Adrenal gland (tissue), 9 donors: ENCODE measurements at regions not wholly inside any gene's neighbourhood (a gene's known extent, or its start where the extent isn't known, plus 50 kb on each side); places are given as distances from the start of the nearest gene placed in this dataset.

Source experiments
- DNase-seq, 7 donors: peaks; one replicate each; pipeline ENCODE4 v3.0.0-alpha.2; 2019 to 2020
- H3K27ac ChIP-seq, 5 donors: fragments of 200-600 bp; sonication (generic) in 4 of 5; 1 replicate in 3 of 5; 2 replicates in 2 of 5; pipeline versions ENCODE4 v1.5.1 to v1.8.0; 2016 to 2020; ENCODE audit warnings: mild to moderate bottlenecking in 1 of 5
- H3K27me3 ChIP-seq: fragments of 200-600 bp; 2 replicates; pipeline ENCODE4 v1.8.0; 2021
- H3K36me3 ChIP-seq, 2 donors: fragments of 200-600 bp; replicated peaks in 1 of 2; 1 replicate in 1 of 2; 2 replicates in 1 of 2; pipeline versions ENCODE4 v1.5.1 to v1.8.0; 2018 to 2022
- H3K4me1 ChIP-seq, 2 donors: fragments of 200-600 bp; replicated peaks in 1 of 2; 1 replicate in 1 of 2; 2 replicates in 1 of 2; pipeline versions ENCODE4 v1.5.1 to v1.8.0; 2018 to 2021
- H3K4me3 ChIP-seq, 4 donors: fragments of 200-600 bp; sonication (generic) in 3 of 4; one replicate each; pipeline ENCODE4 v1.5.1; 2016 to 2018
- H3K9me3 ChIP-seq, 3 donors: fragments of 200-600 bp; sonication (generic) in 1 of 3; replicated peaks in 1 of 3; 1 replicate in 2 of 3; 2 replicates in 1 of 3; pipeline versions ENCODE4 v1.5.1 to v1.8.0; 2016 to 2021
- POLR2A ChIP-seq, 2 donors: fragments of 450-650 bp; IDR thresholded peaks; one replicate each; pipeline ENCODE4 v1.6.1; 2017; ENCODE audit warnings: antibody characterized with exemption in 2 of 2, mild to moderate bottlenecking in 2 of 2, moderate library complexity in 1 of 2
- WGBS, 4 donors: extraction: QIAGEN DNeasy Blood & Tissue Kit in 2 of 4; methylation state at CpG; one replicate each; pipeline versions ENCODE4 v1.1.5 to v1.1.7; 2013 to 2017; 5-methylcytosine and 5-hydroxymethylcytosine counted together
- intact Hi-C, 2 donors: fragments of 100-400 bp; cut with DNase I; formaldehyde crosslinking; loops; one replicate each; pipeline versions ENCODE4 v1.14.1 to v1.15.0; 2022 to 2023
- TF ChIP-seq, protein P1 (sequence below), 6 experiments: fragments of 450-650 bp in 4 of 6; fragments of 200-600 bp in 2 of 6; sonication (generic) in 1 of 6; IDR thresholded peaks; 1 replicate in 5 of 6; 2 replicates in 1 of 6; pipeline versions ENCODE4 v1.5.1 to v1.8.0; 2016 to 2021; ENCODE audit warnings: antibody characterized with exemption in 6 of 6, mild to moderate bottlenecking in 2 of 6, moderate library complexity in 1 of 6
- donor health status: healthy with polysubstance abuse.
- donor health status: Bipolar disorder and iron deficiency.
- donor health status: DM: yes; HTN: yes; CAD: no.
- donor health status: DM: no; HTN: no; CAD: no.
- donor health status: DM: no; HTN: no; CAD: no.

DNA sequence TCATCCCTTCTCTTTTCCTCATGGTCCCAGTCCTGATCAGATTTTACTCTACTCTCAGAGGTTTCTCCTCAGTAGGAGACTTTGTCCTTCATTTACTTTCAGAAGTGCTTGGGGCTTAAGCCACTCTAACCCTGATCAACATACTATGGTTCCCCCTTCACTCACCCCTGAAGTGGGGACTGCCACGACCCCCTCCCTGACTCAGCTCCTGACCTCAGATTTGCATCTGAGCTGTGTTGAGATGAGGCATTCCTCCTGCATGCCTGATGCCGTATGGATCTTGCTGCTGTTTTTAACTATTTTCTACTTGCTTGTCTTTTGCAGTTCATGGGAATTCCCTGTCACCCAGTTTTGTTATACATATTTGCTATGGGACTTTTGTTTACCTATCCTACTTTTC, 306.7 kb upstream of the CHST9 start:
- Histone ChIP-seq H3K4me3 (no peak overlapping the region), H3K27ac (no peak overlapping the region), H3K36me3 (no peaks in the 10 kb centered on the region), H3K27me3 (no peaks in the 10 kb centered on the region), H3K4me1 (no peaks in the 10 kb centered on the region), H3K9me3 (no peaks in the 10 kb centered on the region)
- TF ChIP-seq POLR2A (IDR thresholded peaks at IDR 0.05), result no peak
- TF ChIP-seq, protein P1, sequence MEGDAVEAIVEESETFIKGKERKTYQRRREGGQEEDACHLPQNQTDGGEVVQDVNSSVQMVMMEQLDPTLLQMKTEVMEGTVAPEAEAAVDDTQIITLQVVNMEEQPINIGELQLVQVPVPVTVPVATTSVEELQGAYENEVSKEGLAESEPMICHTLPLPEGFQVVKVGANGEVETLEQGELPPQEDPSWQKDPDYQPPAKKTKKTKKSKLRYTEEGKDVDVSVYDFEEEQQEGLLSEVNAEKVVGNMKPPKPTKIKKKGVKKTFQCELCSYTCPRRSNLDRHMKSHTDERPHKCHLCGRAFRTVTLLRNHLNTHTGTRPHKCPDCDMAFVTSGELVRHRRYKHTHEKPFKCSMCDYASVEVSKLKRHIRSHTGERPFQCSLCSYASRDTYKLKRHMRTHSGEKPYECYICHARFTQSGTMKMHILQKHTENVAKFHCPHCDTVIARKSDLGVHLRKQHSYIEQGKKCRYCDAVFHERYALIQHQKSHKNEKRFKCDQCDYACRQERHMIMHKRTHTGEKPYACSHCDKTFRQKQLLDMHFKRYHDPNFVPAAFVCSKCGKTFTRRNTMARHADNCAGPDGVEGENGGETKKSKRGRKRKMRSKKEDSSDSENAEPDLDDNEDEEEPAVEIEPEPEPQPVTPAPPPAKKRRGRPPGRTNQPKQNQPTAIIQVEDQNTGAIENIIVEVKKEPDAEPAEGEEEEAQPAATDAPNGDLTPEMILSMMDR (IDR thresholded peaks at IDR 0.05), result no peak
- 30 to 47% (median 42%) methylated on average over 2 of the region's 2 CpGs for WGBS, 4 donors
- intact Hi-C loops, result no loop called here
- DNase-seq, result no peak

DNA sequence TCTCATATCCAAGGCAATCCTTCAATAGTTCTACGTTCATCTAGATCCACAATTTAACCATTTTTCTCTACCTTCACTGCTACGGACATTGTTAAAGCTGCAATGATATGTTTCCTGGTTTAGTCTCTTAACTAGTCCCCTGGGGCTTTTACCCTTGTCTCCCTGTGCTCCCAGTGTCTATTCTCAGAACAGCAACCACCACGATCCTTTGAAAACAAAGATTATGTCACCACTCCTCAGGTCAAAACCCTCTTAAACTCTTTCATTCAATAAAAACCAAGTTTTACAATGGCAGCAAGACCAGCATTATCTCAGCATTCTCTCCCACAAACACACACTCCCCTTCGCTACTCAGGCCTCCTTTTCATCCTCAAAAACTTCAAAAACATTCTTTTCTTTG, 298.2 kb upstream of the CHST9 start:
- Histone ChIP-seq H3K36me3 (no peaks in the 10 kb centered on the region), H3K4me3 (no peak overlapping the region), H3K27me3 (no peaks in the 10 kb centered on the region), H3K9me3 (no peaks in the 10 kb centered on the region), H3K27ac (no peak overlapping the region), H3K4me1 (no peaks in the 10 kb centered on the region)
- WGBS, 4 donors, result 55 to 73% (median 65%) methylated on average over 4 of the region's 4 CpGs
- intact Hi-C loops, result no loop called here
- no peak for DNase-seq
- TF ChIP-seq, protein P1 (IDR thresholded peaks at IDR 0.05), result no peak
- no peak for TF ChIP-seq POLR2A (IDR thresholded peaks at IDR 0.05)

DNA sequence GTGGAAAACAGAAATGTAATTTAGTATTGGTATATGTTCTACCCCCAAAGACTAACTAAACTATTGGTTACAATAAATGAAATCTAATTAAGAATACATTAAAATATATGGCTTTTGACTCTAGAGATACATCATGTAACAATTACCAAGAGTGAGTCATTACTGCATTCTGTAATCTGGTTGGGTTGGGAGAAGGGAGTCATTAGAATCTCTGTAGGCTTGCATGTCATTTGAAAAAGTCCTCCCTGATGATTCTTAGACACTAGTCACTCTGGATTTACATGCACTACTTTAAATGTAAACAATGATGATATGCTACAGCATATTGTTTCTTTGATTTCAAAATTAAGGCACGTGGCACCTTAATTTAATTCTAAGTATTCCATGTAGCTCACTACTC, 293.4 kb upstream of the CHST9 start:
- no peaks in the 10 kb centered on the region for H3K9me3 ChIP-seq
- WGBS, 4 donors, result 0 to 2% (median 0%) methylated on average over 1 of the region's 1 CpG
- TF ChIP-seq, protein P1 (IDR thresholded peaks at IDR 0.05), result no peak
- no peak for TF ChIP-seq POLR2A (IDR thresholded peaks at IDR 0.05)
- no peak overlapping the region for H3K4me3 ChIP-seq
- H3K27ac ChIP-seq, result no peak overlapping the region
- intact Hi-C loops, result no loop called here
- no peaks in the 10 kb centered on the region for H3K4me1 ChIP-seq
- no peaks in the 10 kb centered on the region for H3K36me3 ChIP-seq
- H3K27me3 ChIP-seq, result no peaks in the 10 kb centered on the region
- no peak for DNase-seq

DNA sequence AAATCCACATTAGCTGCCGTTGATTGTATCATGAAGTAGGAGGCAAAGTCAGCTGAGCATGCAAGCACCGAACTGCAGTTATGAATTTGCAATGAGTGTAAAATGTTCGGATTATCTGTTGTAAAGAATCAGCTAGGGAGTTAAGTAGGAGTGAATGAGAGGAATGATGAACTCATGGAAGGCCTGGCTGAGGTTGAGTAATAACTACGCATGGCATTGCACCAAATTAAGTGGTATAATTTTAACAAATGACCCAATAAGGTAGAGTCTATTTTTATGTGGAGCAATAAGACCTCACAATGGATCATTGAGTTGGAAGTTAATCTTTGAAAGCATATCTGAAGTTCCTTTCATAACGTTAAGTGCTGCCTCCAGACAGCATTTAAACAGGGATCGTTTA, 288.2 kb upstream of the CHST9 start:
- no peaks in the 10 kb centered on the region for H3K27me3 ChIP-seq
- H3K4me1 ChIP-seq, result no peaks in the 10 kb centered on the region
- no peaks in the 10 kb centered on the region for H3K9me3 ChIP-seq
- 75 to 84% (median 78%) methylated on average over 6 of the region's 6 CpGs for WGBS, 4 donors
- no peak overlapping the region for H3K27ac ChIP-seq
- no peaks in the 10 kb centered on the region for H3K36me3 ChIP-seq
- intact Hi-C loops, result no loop called here
- no peak overlapping the region for H3K4me3 ChIP-seq
- DNase-seq, result no peak
- no peak for TF ChIP-seq POLR2A (IDR thresholded peaks at IDR 0.05)
- TF ChIP-seq, protein P1 (IDR thresholded peaks at IDR 0.05), result no peak
